GM21360 (cell line): ENCODE measurements at regions not wholly inside any gene's neighbourhood (a gene's known extent, or its start where the extent isn't known, plus 50 kb on each side); places are given as distances from the start of the nearest gene placed in this dataset.
A peak's percentile ranks its signal among the peaks of the same experiment; 100 is the strongest.

Source experiments
- ATAC-seq: cut with Tn5 transposase; IDR thresholded peaks from one replicate; pipeline ENCODE4 v1.9.1; 2021; ENCODE audit warnings: mild to moderate bottlenecking, moderate library complexity; ENCODE audit not compliant: unreplicated experiment

DNA sequence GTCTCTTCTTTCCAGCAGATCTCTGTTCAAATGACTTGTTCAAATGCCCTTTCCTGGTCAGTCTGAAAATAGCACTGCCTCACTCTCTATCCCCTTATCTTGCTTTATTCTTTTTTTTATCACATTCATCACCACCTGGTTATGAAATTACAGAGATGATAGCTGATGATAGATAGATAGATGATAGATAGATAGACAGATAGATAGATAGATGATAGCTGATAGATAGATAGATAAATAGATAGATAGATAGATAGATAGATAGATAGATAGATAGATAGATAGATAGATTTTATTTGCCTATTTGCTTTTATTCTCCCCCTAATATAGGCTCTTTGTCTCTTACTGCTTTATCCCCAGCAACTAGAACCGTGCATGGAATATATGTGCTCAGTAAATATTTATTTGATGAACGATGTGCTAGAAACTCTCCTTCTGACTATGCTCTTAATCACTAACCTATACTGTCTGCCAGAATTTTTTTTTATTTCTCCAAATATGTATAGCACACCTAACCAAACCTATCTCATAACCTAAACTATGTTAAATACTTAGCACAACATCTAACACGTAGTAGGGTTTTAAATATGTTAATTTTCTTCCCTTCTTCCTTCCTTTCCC is 372.8 kb upstream of the DUSP10 start:
- ATAC-seq: no peak

DNA sequence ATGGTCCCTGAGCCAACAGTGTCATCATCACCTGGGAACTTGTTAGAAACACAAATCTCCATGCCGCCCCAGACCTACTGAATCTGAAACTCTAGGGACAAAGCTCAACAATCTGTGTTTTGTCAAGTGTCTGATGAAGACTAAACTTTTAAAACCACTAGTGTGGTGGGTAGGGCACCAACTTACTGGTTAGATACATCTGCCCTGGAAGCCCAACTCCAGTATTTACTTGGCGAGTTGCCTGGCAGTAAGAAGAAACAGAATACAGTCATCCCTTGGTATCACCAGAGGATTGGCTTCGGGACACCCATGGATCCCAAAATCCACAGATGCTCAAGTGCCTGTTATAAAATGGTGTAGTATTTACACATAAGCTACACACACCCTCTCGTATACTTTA is 367.9 kb upstream of the DUSP10 start:
- no peak for ATAC-seq

DNA sequence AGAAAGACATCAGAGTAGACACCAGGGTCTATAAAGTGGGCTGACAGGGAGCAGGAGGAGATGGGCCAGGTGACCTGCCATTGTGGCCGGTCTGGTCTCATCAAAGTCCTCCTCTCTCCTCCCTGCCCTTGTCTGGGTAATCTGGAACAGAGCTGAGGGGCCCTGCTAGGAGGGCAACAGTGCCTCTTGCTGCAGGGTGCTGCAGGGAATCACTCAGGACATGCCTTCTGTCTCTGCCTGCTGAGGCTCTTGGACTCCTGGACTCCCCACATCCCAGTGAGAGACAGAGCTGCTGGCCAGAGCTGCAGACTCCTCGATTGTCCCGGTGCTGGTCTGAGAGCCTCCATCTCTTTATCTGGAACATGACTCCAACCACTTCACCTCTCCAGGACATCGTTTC is 366.1 kb upstream of the DUSP10 start:
- ATAC-seq: no peak

DNA sequence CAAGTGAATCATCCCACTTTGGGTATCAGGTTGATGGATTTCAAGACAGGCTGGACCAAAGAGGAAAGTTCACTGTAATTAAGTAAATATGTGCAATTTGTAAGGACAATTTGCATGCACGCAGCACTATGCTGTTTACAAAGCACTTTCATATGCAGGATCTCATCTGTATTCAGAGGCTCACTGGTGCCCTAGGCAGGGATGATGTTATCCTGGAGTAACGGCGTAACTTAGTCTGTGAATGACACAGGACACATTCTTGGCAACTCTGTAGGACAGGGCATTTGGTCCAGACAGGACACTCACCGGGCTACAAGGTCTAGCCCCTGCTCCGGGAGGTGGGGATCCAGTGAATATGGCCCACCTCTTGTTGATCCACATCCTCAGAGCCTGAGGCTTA is 365.4 kb upstream of the DUSP10 start:
- no peak for ATAC-seq

DNA sequence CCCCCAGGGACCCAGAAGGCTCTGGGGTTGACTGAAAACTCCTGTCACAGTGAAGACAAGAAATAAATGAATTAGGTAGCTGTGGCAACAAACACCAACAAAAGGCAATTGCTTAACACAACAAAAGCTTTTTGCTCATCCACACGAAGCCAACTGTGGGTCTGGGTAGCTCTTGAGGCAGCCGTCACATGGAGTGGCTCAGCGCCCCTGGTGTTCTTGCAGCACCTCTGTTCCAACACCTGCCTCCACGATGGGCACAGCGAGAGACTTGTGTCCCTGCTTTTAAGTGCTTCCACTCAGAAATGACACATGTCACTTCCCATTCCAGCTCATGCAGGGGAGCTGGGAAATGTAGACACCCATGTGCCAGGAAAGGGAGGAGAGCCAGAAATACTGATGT is 364.5 kb upstream of the DUSP10 start:
- ATAC-seq: no peak

DNA sequence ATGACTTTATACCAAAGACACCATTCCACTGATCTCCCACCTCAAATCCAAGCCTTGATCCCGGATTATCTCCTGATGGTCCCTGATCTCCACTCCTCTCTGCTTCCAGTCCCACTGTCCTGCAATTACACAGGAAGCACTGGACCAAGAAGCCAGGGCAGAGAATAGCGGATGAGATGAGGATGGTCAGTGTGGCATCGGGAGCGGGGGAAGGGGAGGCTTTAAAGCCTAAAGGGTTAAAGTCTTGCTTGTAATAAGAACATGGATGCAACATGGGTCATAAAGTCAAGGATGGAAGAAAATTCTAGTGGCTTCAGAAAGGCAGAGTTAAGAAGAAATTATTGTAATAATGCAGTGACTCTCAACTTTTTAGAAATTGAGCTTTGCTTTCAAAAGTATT is 364.0 kb upstream of the DUSP10 start:
- no peak for ATAC-seq

DNA sequence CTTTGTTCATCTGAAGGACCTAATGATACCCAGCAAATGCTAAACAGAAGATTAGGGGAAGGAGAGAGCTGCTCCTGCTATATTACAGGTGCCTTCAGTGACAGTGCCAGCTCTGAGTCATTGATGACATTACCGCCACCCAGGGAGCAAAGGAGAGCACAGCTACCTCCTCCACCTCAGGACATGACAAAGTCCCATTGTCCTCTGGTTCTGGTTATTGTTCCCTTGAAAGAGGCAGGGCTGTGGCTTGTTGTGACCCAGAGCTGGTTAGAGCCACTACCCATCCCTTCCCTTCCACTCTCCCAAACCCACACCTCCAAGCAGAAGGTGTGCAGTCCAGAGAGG is 363.5 kb upstream of the DUSP10 start:
- ATAC-seq: no peak

DNA sequence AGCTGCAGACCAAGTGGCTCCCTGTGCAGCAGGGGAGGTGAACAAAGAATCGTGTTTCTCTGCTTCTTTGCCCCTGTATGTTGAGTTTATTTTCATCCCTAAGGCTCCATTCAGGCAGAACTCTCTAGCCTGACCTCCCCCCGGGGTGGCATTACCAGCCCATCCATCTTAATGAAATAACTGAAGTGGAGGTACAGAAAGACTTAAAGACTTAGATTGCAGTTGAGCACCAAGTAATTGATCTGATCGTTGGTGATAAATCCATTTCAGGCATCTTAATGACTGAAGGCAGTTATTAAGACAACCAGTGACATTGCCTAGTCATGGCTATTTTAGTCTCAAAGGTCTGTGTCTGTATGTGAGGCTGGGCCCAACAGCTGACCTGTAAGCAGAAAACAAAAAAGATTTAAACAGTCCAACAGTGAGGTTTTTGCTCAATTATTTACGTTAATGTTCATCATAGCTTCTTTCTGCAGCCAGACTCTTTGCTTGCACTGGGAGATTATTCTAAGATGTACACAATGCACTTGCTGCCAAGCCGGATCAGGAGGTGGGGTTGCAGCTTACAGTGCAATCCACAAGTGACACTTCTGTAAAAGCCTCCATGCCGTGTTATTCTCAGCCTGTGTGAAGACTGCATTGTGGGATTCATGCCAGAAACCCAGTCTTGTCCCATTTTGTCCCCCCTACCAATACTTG is 363.0 kb upstream of the DUSP10 start:
- ATAC-seq: no peak

DNA sequence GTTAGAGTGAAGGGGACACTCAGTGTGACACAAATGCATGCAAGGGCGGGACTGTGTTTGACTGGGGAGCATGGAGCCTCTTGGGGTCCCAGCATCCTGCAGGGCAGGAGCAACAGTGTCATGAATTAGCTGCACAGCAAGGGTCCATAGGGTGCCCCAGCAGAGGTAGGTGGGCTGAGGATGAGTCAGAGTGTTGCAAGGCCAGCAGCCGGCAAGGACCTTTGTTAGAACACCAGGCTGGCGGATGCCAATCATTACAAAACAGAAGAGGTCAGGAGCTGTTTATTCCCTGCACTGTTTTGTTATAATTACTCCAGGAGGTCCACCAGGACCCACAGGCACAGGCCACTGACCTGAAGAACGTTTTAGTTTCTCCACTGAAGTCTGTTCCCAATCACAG is 362.2 kb upstream of the DUSP10 start:
- ATAC-seq: no peak

DNA sequence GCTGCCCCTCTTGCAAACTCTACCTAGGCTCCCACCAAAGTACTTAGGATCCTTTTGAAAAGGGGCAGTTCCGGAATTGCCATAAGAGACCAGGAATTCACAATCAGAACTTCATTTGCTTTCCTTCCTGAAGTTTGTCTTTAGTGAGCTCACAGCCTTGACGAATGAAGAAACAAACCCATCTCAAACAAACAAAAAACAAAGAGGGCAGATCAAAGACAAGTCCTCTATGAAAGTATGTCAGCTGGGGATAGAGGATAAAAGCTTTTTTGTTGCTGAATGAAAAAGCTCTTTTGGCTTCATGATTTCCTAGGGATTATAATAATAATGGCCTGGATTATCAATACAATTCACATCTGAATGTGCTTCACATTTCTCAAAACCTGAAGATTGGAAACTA is 357.9 kb upstream of the DUSP10 start:
- ATAC-seq: no peak

DNA sequence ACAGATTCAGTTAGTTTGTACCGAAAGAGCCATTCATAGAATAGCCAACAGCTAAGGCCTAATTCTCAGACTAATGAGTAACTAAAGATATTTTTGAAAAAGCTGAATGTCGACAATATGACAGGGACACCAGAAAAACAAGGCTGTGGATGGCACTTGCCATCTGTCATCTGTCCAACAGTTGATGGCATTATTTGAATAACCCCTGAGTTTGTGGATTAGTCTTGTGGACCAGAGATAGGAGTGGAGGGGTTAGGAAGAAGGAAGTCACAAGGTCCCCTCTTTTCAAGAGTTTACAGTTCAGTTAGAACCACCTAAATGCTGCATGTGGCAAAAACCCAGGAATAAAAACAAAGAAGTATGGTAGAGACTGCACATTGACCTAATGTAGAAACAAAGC is 356.5 kb upstream of the DUSP10 start:
- no peak for ATAC-seq

DNA sequence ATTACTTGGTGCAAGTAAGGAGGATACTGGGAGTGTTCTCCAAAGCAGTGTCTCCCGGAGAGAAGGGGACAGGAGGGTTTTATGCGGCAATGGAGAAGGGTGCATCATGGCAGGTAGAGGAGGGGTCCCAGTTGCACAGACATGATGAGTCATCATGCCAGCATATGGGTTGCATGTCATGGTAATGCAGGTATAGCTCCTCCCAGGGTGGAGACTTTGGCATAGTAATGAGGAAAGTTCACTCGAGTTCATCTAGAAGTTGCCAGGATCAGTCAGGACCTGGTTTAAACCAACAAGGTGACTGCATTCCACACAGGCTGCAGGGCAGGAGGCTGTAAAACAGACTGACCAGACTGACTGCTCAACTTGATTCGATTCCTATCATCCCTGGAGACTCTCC is 355.7 kb upstream of the DUSP10 start:
- ATAC-seq: no peak

DNA sequence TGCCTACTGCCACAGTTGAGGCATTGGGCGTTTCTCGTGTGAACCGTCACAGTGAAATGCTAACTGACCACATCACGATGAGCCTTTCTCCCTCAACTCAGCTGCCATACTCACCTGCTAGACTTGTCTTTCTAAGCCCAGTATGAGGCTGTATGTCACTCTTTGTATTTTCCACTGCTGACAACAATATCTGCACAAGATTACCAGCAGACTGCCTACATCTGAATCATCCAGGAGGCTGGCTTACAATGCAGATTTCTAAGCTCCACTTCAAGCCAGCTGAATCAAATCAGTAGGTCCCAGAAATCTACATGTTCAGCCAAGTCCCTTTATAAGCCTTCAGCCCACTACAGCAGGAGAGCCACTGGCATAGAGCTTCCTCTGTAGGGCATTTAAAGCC is 355.0 kb upstream of the DUSP10 start:
- no peak for ATAC-seq

DNA sequence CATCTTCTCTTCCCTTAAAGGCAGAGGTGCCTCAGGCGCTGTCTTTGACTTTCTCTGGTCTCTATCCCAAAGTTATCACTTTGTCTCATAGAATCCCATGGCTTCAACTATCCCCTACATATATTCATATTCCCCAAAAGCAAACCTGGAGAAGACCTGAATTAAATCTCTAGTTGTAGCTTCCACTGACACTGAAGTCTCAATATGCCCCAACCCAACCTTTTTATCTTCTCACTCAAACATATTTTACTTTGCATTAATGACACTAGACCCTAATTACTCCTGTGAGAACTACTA is 354.5 kb upstream of the DUSP10 start:
- ATAC-seq: no peak

DNA sequence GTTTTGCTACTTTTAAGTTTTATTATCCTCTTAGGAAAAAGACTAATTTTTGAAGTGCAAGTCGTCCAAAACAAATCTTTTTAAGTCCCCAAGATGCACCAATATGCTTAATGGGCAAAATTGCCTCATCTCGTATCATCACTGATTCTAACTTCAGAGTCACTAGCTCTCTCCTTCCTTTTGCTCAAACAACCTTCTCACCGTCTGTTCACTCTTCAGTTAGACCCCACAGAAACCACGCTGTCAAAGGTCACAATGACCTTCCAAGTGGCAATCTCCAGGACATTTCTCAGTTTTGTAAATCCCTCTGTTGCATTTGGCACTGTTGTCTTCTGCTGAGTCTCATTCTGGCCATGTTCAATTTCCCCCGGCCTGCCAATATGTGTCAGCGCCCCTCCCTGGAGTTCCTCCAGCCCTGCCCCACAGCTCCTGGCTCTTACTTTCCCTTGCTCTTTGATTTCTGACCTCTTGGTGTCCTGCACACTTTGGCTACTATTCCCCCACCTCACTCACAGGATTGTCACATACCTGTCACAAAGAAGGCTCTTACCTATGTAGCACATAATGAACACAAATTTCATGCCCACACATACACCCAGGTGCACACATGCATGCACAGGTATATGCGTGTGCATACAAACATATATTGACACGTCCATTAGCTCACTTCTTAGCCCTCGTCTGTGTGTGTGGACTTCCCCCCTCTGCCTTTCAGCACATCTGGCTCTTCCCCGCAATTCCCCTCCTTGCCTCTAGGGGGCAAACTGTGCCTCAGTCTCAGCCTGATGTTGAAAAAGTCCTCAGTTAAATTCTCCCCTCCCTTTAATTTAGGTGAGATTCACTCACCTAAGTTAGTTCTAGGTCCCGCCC is 354.0 kb upstream of the DUSP10 start:
- peak; percentile 75 for ATAC-seq

DNA sequence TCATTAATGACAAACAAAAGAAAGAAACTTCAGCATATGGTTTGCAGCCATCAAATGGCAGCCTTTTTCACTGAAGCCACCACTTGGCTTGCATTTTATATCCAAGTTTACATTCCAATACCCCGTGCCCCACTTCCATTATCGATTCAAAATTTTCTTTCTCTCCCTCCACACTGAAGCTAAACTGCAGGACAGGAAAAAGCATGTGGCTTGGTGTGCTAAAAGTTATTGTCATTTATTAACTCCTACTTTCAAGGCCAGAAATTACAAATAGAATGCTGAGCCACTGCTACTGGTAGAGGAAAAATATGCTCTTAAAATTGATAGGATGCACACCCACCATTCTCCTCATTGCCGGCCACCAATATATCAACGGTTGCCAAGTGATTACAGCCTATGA is 351.6 kb upstream of the DUSP10 start:
- ATAC-seq: no peak

DNA sequence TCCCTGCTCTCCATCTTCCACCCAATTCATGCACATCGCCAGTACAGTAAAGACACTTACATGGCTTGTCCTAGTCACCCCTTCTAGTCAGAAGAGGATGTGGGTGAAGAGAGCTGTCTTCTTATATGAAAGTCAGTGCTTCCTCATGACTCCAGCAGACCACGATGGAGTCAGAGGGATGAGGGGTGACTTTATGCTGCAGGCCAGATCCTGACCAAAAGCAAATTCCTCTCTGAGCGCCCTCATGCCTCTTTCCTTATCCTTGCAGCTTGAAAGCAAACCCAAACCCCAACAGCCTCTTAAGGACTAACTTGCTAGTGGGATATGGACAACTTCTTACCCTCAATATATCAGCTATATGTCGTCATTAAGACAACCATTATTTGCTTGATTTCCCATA is 348.2 kb upstream of the DUSP10 start:
- ATAC-seq: no peak

DNA sequence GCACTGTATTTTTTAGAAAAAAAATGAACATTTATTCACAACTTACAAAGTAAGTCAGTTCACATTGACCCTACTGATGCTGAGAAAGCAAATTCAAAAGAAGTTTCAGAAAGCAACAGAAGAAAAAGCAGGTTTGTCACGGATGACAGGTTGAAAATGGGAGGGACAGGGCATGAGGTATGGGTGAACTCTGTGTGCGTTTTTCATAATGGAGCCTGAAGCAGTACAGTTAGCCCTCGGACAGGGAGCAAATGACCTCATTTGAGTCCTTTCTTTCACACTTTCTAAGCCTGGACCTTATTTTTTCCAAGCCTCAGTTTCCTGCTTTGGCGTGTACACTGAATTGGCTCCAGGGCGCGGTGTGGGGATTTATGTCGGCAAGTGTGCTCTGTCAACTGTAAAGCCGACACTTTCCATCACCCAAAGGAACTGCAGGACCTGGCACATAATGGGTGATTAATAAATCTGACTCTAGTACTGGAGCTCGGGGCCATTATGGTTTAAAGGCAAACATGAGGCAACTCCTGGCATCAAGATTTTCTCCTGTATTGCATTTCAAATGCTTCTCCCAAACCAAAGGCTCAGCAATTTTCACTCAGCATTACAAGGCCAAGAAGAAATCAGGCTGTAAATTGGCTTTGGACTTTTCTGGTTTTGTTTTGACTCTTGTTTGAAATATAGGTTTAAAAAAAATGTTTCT is 345.5 kb upstream of the DUSP10 start:
- no peak for ATAC-seq

DNA sequence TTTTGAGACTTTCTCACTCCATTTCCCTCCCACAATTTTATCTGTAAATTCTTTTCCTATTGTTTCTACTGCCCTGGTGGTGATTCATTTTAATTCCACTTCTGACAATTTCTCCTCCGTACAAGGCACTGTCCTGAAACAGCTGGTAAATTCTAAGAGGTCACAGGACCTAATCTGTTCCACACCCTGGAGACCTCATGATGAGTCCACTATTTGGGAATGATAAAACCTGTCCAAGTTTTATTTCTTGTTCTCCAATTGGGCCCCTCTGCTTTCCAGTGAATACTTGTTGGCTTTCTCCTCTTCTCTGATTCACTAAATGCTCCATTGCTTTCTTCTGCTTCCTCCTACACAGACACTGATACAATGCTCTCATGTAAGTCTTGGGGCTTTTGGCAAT is 343.1 kb upstream of the DUSP10 start:
- ATAC-seq: no peak

DNA sequence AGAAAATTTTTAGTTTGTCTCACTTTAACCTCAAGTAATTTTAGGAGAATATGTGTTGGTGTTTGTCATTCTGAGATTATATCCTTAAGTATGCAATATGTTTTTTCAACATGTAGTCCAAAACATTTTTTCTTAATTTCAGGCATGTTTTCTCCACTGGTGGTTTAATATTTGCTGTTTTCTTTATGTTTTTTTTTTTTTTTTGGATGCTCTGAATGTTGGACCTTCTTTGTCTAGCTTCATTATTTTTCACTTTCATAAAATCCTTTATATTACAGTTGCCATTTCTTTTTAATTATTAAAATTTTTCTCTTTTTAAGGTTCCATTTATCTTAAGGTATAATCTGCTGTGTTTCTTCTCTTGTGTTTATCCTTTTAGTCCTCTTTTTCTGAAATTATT is 342.2 kb upstream of the DUSP10 start:
- no peak for ATAC-seq

DNA sequence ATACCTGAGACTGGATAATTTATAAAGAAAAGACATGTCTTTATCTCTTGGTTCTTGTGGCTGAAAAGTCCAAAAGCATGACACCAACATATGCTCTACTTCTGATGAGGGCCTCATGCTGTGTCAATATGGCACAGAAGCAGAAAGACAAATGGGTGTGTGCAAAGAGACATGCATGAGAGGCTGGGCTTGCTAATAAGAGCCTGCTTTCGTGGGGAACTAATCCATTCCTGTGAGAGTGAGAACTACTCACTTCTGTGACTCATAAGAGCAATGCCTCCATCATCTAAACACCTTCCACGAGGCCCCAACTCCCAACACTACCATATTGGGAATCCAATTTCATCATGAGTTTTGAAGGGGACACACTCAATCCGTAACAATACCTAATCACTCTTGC is 340.0 kb upstream of the DUSP10 start:
- ATAC-seq: no peak

DNA sequence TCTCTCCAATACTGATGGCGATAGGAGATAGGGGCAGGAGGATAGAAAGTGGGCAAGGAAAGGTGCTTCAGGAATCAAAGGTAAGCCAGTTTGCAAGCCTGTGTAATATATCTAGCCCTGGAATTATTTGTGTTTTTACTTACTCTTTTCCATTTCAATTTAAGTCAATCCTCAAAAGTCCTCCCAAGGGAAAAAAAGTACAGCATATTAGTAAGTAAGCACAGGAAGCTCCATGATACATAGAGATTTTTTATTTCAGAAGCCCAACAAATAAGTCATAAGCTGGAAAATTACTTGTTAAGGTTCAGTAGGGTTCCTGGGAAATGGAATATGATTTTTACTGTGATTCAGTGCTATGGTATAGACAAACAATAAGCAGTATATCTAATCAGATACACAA is 337.7 kb upstream of the DUSP10 start:
- ATAC-seq: no peak
